ENCODE measurements at regions not wholly inside any gene's neighbourhood (a gene's known extent, or its start where the extent isn't known, plus 50 kb on each side); places are given as distances from the start of the nearest gene placed in this dataset.

- DNase-seq = no peak
These were observed 145.7 kb upstream of the QRFPR start for GRCh38 chr4:121526509-121526908.

GRCh38 chr4:121519236-121519838 lies 138.5 kb upstream of the QRFPR start:
- peak in 1 of 56 donors; percentile 5 for DNase-seq

- no peak for DNase-seq
These were observed 136.4 kb upstream of the QRFPR start for GRCh38 chr4:121517241-121517640.

GRCh38 chr4:121514443-121514842 lies 133.6 kb upstream of the QRFPR start:
- DNase-seq = no peak

- no peak for DNase-seq
These were observed 129.6 kb upstream of the QRFPR start for GRCh38 chr4:121510341-121510874.

GRCh38 chr4:121485190-121485804 lies 104.5 kb upstream of the QRFPR start:
- DNase-seq = no peak

GRCh38 chr4:121484633-121485032 lies 103.8 kb upstream of the QRFPR start:
- DNase-seq = no peak

- DNase-seq = no peak
These were observed 99.0 kb upstream of the QRFPR start for GRCh38 chr4:121479808-121480207.

GRCh38 chr4:121477480-121477879 lies 96.7 kb upstream of the QRFPR start:
- no peak for DNase-seq

GRCh38 chr4:121477079-121477478 lies 96.3 kb upstream of the QRFPR start:
- no peak for DNase-seq

- no peak for DNase-seq
These were observed 92.3 kb upstream of the QRFPR start for GRCh38 chr4:121472937-121473721.

GRCh38 chr4:121464854-121465253 lies 84.0 kb upstream of the QRFPR start:
- no peak for DNase-seq

GRCh38 chr4:121462660-121463261 lies 81.9 kb upstream of the QRFPR start:
- peak in 18 of 56 donors; percentile 1 to 56 (median 8) for DNase-seq

GRCh38 chr4:121459026-121459425 lies 78.2 kb upstream of the QRFPR start:
- DNase-seq = no peak

GRCh38 chr4:121457278-121457875 lies 76.6 kb upstream of the QRFPR start:
- DNase-seq = no peak

GRCh38 chr4:121455285-121455684 lies 74.5 kb upstream of the QRFPR start:
- DNase-seq = no peak

- no peak for DNase-seq
These were observed 73.6 kb upstream of the QRFPR start for GRCh38 chr4:121454251-121454979.

- DNase-seq = no peak
These were observed 70.5 kb upstream of the QRFPR start for GRCh38 chr4:121451310-121451709.

GRCh38 chr4:121449416-121449815 lies 68.6 kb upstream of the QRFPR start:
- no peak for DNase-seq

GRCh38 chr4:121448231-121448630 lies 67.4 kb upstream of the QRFPR start:
- no peak for DNase-seq

- DNase-seq = no peak
These were observed 58.9 kb upstream of the QRFPR start for GRCh38 chr4:121439669-121440068.
